ENCODE measurements at regions not wholly inside any gene's neighbourhood (a gene's known extent, or its start where the extent isn't known, plus 50 kb on each side); places are given as distances from the start of the nearest gene placed in this dataset.
"Not testable (repeated sequence)": the region's sequence is repeated elsewhere in the genome, so short reads cannot be mapped to it uniquely, and the experiment has no call there.

DNA sequence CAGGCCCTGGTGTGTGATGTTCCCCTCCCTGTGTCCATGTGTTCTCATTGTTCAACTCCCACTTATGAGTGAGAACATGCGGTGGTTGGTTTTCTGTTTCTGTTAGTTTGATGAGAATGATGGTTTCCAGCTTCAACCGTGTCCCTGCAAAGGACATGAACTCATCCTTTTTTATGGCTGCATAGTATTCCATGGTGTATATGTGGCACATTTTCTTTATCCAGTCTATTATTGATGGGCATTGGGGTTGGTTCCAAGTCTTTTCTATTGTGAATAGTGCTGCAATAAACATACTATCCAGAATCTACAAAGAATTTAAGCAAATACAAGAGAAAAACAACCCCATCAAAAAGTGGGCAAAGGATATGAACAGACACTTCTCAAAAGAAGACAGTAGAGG is 67.1 kb upstream of the PPM1H start:
- not testable (repeated sequence) for DNase-seq (ENCODE audit: low spot score in 2 of 2); FAIRE-seq

DNA sequence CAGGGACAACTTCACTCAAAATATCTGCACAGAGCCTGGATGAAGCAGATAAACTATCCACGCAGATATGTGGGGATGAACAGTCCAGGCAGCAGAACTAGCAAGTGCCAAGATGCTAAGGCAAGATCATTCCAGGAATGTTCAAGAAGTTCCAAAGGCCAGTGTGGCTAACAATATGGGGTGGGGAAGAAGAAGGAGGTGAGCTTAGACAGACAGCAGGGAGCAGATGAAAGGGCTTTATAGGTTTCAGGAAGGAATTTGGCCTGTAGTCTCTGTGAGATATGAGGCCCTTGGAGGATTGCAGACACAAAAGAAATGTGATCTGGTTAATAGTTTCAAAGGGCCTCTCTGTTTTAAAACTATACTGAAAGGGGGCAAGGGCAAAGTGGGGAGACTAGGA is 63.5 kb upstream of the PPM1H start:
- DNase-seq (ENCODE audit: low spot score in 2 of 2) (no peak), FAIRE-seq (no peak)

DNA sequence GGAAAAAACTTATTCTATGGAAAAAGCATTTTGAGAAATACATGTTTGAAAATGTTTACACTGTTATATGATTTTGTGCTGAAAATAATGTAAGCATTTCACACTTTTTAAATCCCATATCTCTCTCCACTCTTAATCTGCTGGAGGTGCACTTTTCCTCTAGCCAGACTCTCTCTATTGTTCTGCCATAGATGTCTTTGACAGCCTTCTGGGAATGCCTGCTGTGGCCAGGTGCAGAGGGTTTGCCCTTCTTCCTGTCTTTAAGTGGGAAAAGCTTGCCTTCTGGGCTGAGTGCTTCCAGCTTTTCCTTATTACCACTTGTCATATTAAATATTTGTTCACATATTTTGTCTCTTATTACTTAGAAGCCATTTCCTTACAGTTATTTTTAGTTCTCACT is 60.1 kb upstream of the PPM1H start:
- DNase-seq (ENCODE audit: low spot score in 2 of 2) (no peak), FAIRE-seq (no peak)

DNA sequence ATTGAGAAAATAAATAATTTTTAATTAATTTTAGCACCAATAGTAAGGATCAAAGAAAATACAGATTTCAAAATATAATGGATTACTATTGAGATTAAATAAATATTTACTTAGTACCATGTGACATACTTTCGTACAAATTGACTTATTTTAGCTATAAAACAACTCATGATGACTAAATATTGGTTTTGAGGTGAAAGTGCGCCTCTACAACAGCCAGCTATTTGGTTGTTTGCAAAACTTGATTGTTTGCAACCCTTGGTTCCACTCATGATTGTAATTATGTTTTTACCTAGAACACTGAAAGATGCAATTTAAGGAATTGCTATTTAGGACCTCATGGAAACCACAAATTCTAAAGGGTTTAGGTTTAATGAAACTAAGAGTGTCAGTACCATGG is 51.9 kb upstream of the PPM1H start:
- no peak for DNase-seq (ENCODE audit: low spot score in 2 of 2)
- FAIRE-seq = peak; percentile 40
